H1 (cell line): ENCODE measurements at regions not wholly inside any gene's neighbourhood (a gene's known extent, or its start where the extent isn't known, plus 50 kb on each side); places are given as distances from the start of the nearest gene placed in this dataset.

Experiments used
- POU5F1 ChIP-seq: IDR thresholded peaks from 2 replicates; pipeline ENCODE4 v1.6.1; 2011; ENCODE audit warnings: low read depth, mild to moderate bottlenecking, low read length, moderate library complexity
- TEAD4 ChIP-seq: IDR thresholded peaks from 2 replicates; pipeline ENCODE4 v1.6.1; 2012; ENCODE audit warnings: low read depth, low read length, inconsistent platforms, mixed read lengths

- TF ChIP-seq POU5F1 (no peak), TEAD4 (no peak)
- TF ChIP-seq, all 59 proteins: peak for 0
These were observed 87.3 kb upstream of the CD53 start (continued) for GRCh38 chr1:110785612-110786011.
